H1 (cell line): ENCODE measurements at regions not wholly inside any gene's neighbourhood (a gene's known extent, or its start where the extent isn't known, plus 50 kb on each side); places are given as distances from the start of the nearest gene placed in this dataset.

ENCODE experiments used
- CBX8 ChIP-seq: fragments of 300-800, 300-1000 bp; sonication (generic); IDR thresholded peaks from 2 replicates; pipeline ENCODE4 v1.7.1; 2016; ENCODE audit warnings: low read depth, low read length, borderline replicate concordance

DNA sequence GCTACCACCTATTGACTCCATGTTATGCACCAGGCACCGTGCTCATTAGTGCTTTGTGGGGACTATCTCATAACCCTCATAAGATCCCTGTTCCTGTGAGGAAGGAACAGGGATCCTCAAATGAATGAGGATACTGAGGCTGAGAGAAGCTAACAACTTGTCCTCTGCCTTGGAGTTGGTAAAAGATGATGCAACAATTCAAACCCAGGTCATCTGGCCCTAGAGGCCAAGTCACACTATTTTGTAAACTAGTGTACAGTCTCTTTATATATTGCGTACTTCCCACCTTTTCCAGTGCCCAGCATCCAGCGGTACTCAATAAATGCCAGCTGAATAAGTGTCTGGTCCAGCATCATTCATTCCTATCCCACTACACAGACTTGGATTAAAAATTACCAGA is 92.6 kb downstream of the RCN1 start (continued):
- TF ChIP-seq CBX8: no peak
